H9 (cell line): ENCODE measurements at regions not wholly inside any gene's neighbourhood (a gene's known extent, or its start where the extent isn't known, plus 50 kb on each side); places are given as distances from the start of the nearest gene placed in this dataset.

Source experiments
- DNase-seq: peaks from one replicate; pipeline ENCODE4 v3.0.0-alpha.2; 2017
- H2AFZ ChIP-seq: one replicate; pipeline ENCODE4 v1.6.1; 2013; ENCODE audit warnings: mild to moderate bottlenecking, low read length, control low read depth, moderate library complexity
- H2AK5ac ChIP-seq: 2 replicates; pipeline ENCODE4 v1.6.1; 2013; ENCODE audit warnings: low read length, control low read depth, mixed read lengths; ENCODE audit not compliant: insufficient read length
- H2BK120ac ChIP-seq: one replicate; pipeline ENCODE4 v1.6.1; 2013; ENCODE audit warnings: low read depth, mild to moderate bottlenecking, low read length, control low read depth, inconsistent platforms; ENCODE audit not compliant: poor library complexity, severe bottlenecking
- H2BK12ac ChIP-seq: 2 replicates; pipeline ENCODE4 v1.6.1; 2013; ENCODE audit warnings: low read length, control low read depth, mixed read lengths, low read depth; ENCODE audit not compliant: insufficient read length
- H2BK15ac ChIP-seq: 2 replicates; pipeline ENCODE4 v1.6.1; 2013; ENCODE audit warnings: low read depth, low read length, control low read depth
- H2BK20ac ChIP-seq: one replicate; pipeline ENCODE4 v1.6.1; 2013; ENCODE audit warnings: low read depth, mild to moderate bottlenecking, low read length, control low read depth, inconsistent platforms; ENCODE audit not compliant: poor library complexity, severe bottlenecking
- H2BK5ac ChIP-seq: 2 replicates; pipeline ENCODE4 v1.6.1; 2013; ENCODE audit warnings: low read length, control low read depth, mixed read lengths; ENCODE audit not compliant: insufficient read length
- H3K14ac ChIP-seq: 2 replicates; pipeline ENCODE4 v1.6.1; 2013; ENCODE audit warnings: low read length, control low read depth; ENCODE audit not compliant: insufficient read depth
- H3K18ac ChIP-seq: 2 replicates; pipeline ENCODE4 v1.6.1; 2013; ENCODE audit warnings: low read depth, mild to moderate bottlenecking, mixed read lengths, low read length, control low read depth; ENCODE audit not compliant: insufficient read length
- H3K23ac ChIP-seq: 2 replicates; pipeline ENCODE4 v1.6.1; 2013; ENCODE audit warnings: low read length, control low read depth, mixed read lengths, low read depth; ENCODE audit not compliant: insufficient read length
- H3K23me2 ChIP-seq: 2 replicates; pipeline ENCODE4 v1.6.1; 2013; ENCODE audit warnings: low read depth, mild to moderate bottlenecking, mixed read lengths, low read length, control low read depth; ENCODE audit not compliant: insufficient read length, poor library complexity, severe bottlenecking
- H3K27ac ChIP-seq: 2 replicates; pipeline ENCODE4 v1.5.1; 2013; ENCODE audit warnings: low read length, control low read depth, mixed read lengths, low read depth; ENCODE audit not compliant: insufficient read length
- H3K27me3 ChIP-seq: 2 replicates; pipeline ENCODE4 v1.6.1; 2013; ENCODE audit warnings: low read length, control low read depth, inconsistent platforms; ENCODE audit not compliant: insufficient read depth
- H3K4ac ChIP-seq: 2 replicates; pipeline ENCODE4 v1.6.1; 2013; ENCODE audit warnings: low read depth, mild to moderate bottlenecking, control low read depth, inconsistent platforms, low read length, moderate library complexity
- H3K4me1 ChIP-seq: 2 replicates; pipeline ENCODE4 v1.6.1; 2013; ENCODE audit warnings: low read length, control low read depth, inconsistent platforms; ENCODE audit not compliant: insufficient read depth
- H3K4me2 ChIP-seq: 2 replicates; pipeline ENCODE4 v1.6.1; 2013; ENCODE audit warnings: low read length, control low read depth, mixed read lengths; ENCODE audit not compliant: insufficient read length, insufficient read depth
- H3K56ac ChIP-seq: 2 replicates; pipeline ENCODE4 v1.6.1; 2013; ENCODE audit warnings: low read depth, mild to moderate bottlenecking, mixed read lengths, low read length, control low read depth; ENCODE audit not compliant: insufficient read length
- H3K79me1 ChIP-seq: 2 replicates; pipeline ENCODE4 v1.6.1; 2013; ENCODE audit warnings: low read depth, mild to moderate bottlenecking, moderate library complexity, low read length, control low read depth, inconsistent platforms; ENCODE audit not compliant: insufficient read depth, poor library complexity, severe bottlenecking
- H3K79me2 ChIP-seq: 2 replicates; pipeline ENCODE4 v1.6.1; 2013; ENCODE audit warnings: low read length, control low read depth, inconsistent platforms; ENCODE audit not compliant: insufficient read depth
- H3K9ac ChIP-seq: 2 replicates; pipeline ENCODE4 v1.6.1; 2013; ENCODE audit warnings: low read length, control low read depth, mixed read lengths; ENCODE audit not compliant: insufficient read length; ENCODE audit errors: extremely low read depth
- H3K9me3 ChIP-seq: one replicate; pipeline ENCODE4 v1.6.1; 2013; ENCODE audit warnings: low read depth, low read length, inconsistent platforms; ENCODE audit not compliant: control insufficient read depth
- H3T11ph ChIP-seq: one replicate; pipeline ENCODE4 v1.6.1; 2013; ENCODE audit warnings: mild to moderate bottlenecking, low read length, control low read depth, inconsistent platforms
- H4K20me1 ChIP-seq: one replicate; pipeline ENCODE4 v1.6.1; 2013; ENCODE audit not compliant: control insufficient read depth, insufficient read length, insufficient read depth
- H4K5ac ChIP-seq: 2 replicates; pipeline ENCODE4 v1.6.1; 2013; ENCODE audit warnings: low read depth, mild to moderate bottlenecking, mixed read lengths, low read length, control low read depth; ENCODE audit not compliant: insufficient read length
- H4K8ac ChIP-seq: replicated peaks from 2 replicates; pipeline ENCODE4 v1.6.1; 2013; ENCODE audit warnings: low read length, control low read depth, mixed read lengths, low read depth; ENCODE audit not compliant: insufficient read length
- H4K91ac ChIP-seq: 2 replicates; pipeline ENCODE4 v1.6.1; 2013; ENCODE audit warnings: low read depth, mild to moderate bottlenecking, moderate library complexity, mixed read lengths, low read length, control low read depth; ENCODE audit not compliant: insufficient read length
- H3K27ac Mint-ChIP-seq, 3 experiments: 2 replicates in 2 of 3; 3 replicates in 1 of 3; pipeline ENCODE4 v1.8.0; 2020 to 2021; ENCODE audit warnings: mixed read lengths in 3 of 3, mild to moderate bottlenecking in 1 of 3, moderate library complexity in 1 of 3
- H3K27me3 Mint-ChIP-seq: 2 replicates; pipeline ENCODE4 v1.8.0; 2021; ENCODE audit warnings: low read depth, mild to moderate bottlenecking, moderate library complexity, mixed read lengths
- H3K36me3 Mint-ChIP-seq, 3 experiments: 2 replicates in 2 of 3; 3 replicates in 1 of 3; pipeline ENCODE4 v1.8.0; 2020 to 2021; ENCODE audit warnings: low read depth in 3 of 3, mixed read lengths in 3 of 3; ENCODE audit not compliant: insufficient read depth in 1 of 3
- H3K4me1 Mint-ChIP-seq, 2 experiments: 2 replicates each; pipeline ENCODE4 v1.8.0; 2020; ENCODE audit warnings: mixed read lengths in 2 of 2
- H3K4me3 Mint-ChIP-seq, 2 experiments: 2 replicates in 1 of 2; 3 replicates in 1 of 2; pipeline ENCODE4 v1.8.0; 2020 to 2021; ENCODE audit warnings: mild to moderate bottlenecking in 2 of 2, mixed read lengths in 2 of 2, moderate library complexity in 1 of 2
- H3K9me3 Mint-ChIP-seq, 2 experiments: 2 replicates in 1 of 2; 3 replicates in 1 of 2; pipeline ENCODE4 v1.8.0; 2020; ENCODE audit warnings: mild to moderate bottlenecking in 2 of 2, mixed read lengths in 2 of 2, moderate library complexity in 1 of 2
- CTCF ChIP-seq: fragments of 200-600 bp; sonication (generic); conservative IDR thresholded peaks from 3 replicates; pipeline ENCODE4 v1.8.0; 2021; ENCODE audit warnings: antibody characterized with exemption, mild to moderate bottlenecking
- WGBS: extraction: QIAGEN DNeasy Blood & Tissue Kit; methylation state at CpG from one replicate; pipeline ENCODE4 v1.1.7; 2013; ENCODE audit warnings: missing lambda C conversion rate, low lambda C conversion rate, mixed read lengths; ENCODE audit not compliant: insufficient read length; ENCODE audit errors: extremely low coverage; 5-methylcytosine and 5-hydroxymethylcytosine counted together

- no peak overlapping the region for H3K18ac ChIP-seq
- no peak for TF ChIP-seq CTCF
- no peak overlapping the region for H3K4ac ChIP-seq
- no peak overlapping the region for H3K23ac ChIP-seq
- no peak overlapping the region for H2AK5ac ChIP-seq
- no peak overlapping the region for H4K5ac ChIP-seq
- no peak overlapping the region for H3K9ac ChIP-seq
- Mint-ChIP-seq H3K27ac (no peak overlapping the region), H3K27me3 (no peaks in the 10 kb centered on the region), H3K4me3 (no peak overlapping the region), H3K4me1 (no peaks in the 10 kb centered on the region), H3K9me3 (no peaks in the 10 kb centered on the region), H3K36me3 (no peaks in the 10 kb centered on the region)
- no CpG with 5 or more reads among the region's 2 CpGs for WGBS
- no peaks in the 10 kb centered on the region for H3K79me1 ChIP-seq
- no peak overlapping the region for H2BK120ac ChIP-seq
- no peak overlapping the region for H2AFZ ChIP-seq
- H2BK15ac ChIP-seq: no peak overlapping the region
- H2BK12ac ChIP-seq: no peak overlapping the region
- H4K20me1 ChIP-seq: no peaks in the 10 kb centered on the region
- no peaks in the 10 kb centered on the region for H3K9me3 ChIP-seq
- no peak overlapping the region for H3K14ac ChIP-seq
- H2BK5ac ChIP-seq: no peak overlapping the region
- H3K56ac ChIP-seq: no peak overlapping the region
- no peaks in the 10 kb centered on the region for H3K4me1 ChIP-seq
- no peaks in the 10 kb centered on the region for H3K23me2 ChIP-seq
- H2BK20ac ChIP-seq: no peak overlapping the region
- no peaks in the 10 kb centered on the region for H3K79me2 ChIP-seq
- H3K4me2 ChIP-seq: no peak overlapping the region
- H3K27me3 ChIP-seq: peaks cover 2% of the 10 kb centered on the region; the same call in 1 of the 2 replicates
- no peak overlapping the region for H3T11ph ChIP-seq
- no peak overlapping the region for H3K27ac ChIP-seq
- H4K8ac ChIP-seq: no peak overlapping the region
- H4K91ac ChIP-seq: no peak overlapping the region
- no peak for DNase-seq
Observed at GRCh38 chr2:203629699-203630098, 76.7 kb upstream of the CD28 start.
